ENCODE measurements at regions not wholly inside any gene's neighbourhood (a gene's known extent, or its start where the extent isn't known, plus 50 kb on each side); places are given as distances from the start of the nearest gene placed in this dataset.

DNA sequence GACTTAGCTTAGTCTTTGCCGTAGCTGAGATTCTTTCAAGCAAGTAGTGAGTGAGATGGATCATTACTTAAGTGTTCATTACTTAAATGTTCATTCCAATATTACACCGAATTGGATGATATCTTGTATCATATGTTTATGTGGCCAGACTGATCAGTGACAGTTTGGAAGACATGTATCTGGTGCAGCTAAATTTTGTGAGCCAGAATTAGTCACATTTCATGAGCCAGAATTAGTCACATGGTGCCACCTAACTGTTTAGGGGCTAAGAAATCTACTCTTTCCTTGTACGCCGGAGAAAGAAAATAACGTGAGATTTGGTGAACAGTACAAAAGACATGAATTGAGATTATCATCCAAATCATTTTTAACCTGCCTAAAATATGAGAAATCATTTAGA, 355.6 kb downstream of the USP25 start:
- Histone ChIP-seq H3K9ac (ENCODE audit: low read length) (no peak overlapping the region), H3K9me3 (ENCODE audit: control insufficient read depth, insufficient read depth, low read depth, low read length) (no peaks in the 10 kb centered on the region), H3K36me3 (ENCODE audit: control insufficient read depth, insufficient read depth, low read length) (no peaks in the 10 kb centered on the region), H3K27ac (ENCODE audit: low read depth, low read length) (no peak overlapping the region), H3K27me3 (ENCODE audit: control insufficient read depth, insufficient read depth, low read length) (no peaks in the 10 kb centered on the region), H3K4me3 (ENCODE audit: low read depth, low read length) (no peak overlapping the region), H3K4me1 (ENCODE audit: control insufficient read depth, insufficient read depth, low read length) (no peaks in the 10 kb centered on the region)

- Histone ChIP-seq H3K36me3 (ENCODE audit: control insufficient read depth, insufficient read depth, low read length) (no peaks in the 10 kb centered on the region), H3K9ac (ENCODE audit: low read length) (no peak overlapping the region), H3K4me3 (ENCODE audit: low read depth, low read length) (no peak overlapping the region), H3K27me3 (ENCODE audit: control insufficient read depth, insufficient read depth, low read length) (no peaks in the 10 kb centered on the region), H3K27ac (ENCODE audit: low read depth, low read length) (no peak overlapping the region), H3K4me1 (ENCODE audit: control insufficient read depth, insufficient read depth, low read length) (no peaks in the 10 kb centered on the region), H3K9me3 (ENCODE audit: control insufficient read depth, insufficient read depth, low read depth, low read length) (no peaks in the 10 kb centered on the region)
Observed at GRCh38 chr21:16086121-16086520, 356.3 kb downstream of the USP25 start.

DNA sequence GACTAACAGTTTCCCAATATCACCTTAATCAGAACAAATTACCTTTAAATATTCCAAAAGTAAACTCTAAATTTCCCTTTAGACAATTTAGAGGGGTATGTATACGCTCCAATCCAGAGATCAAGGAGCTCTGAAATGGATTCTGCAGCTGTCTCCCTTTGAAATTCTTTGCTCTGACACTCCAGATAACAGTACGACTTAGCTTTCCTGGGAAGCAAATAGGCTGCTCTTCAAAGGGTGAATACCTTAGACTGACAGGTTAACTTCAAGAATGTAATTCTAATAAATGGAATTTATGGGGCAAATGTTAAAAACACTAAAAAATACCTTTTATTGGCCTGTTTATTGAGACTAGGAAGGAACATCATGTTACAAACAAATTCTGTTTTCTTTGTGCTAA, 357.2 kb downstream of the USP25 start:
- Histone ChIP-seq H3K9me3 (ENCODE audit: control insufficient read depth, insufficient read depth, low read depth, low read length) (no peaks in the 10 kb centered on the region), H3K27ac (ENCODE audit: low read depth, low read length) (no peak overlapping the region), H3K9ac (ENCODE audit: low read length) (no peak overlapping the region), H3K4me3 (ENCODE audit: low read depth, low read length) (no peak overlapping the region), H3K27me3 (ENCODE audit: control insufficient read depth, insufficient read depth, low read length) (no peaks in the 10 kb centered on the region), H3K4me1 (ENCODE audit: control insufficient read depth, insufficient read depth, low read length) (no peaks in the 10 kb centered on the region), H3K36me3 (ENCODE audit: control insufficient read depth, insufficient read depth, low read length) (no peaks in the 10 kb centered on the region)

GRCh38 chr21:16087523-16087922, 357.7 kb downstream of the USP25 start:
- Histone ChIP-seq H3K9ac (ENCODE audit: low read length) (no peak overlapping the region), H3K36me3 (ENCODE audit: control insufficient read depth, insufficient read depth, low read length) (no peaks in the 10 kb centered on the region), H3K4me1 (ENCODE audit: control insufficient read depth, insufficient read depth, low read length) (no peaks in the 10 kb centered on the region), H3K27me3 (ENCODE audit: control insufficient read depth, insufficient read depth, low read length) (no peaks in the 10 kb centered on the region), H3K9me3 (ENCODE audit: control insufficient read depth, insufficient read depth, low read depth, low read length) (no peaks in the 10 kb centered on the region), H3K4me3 (ENCODE audit: low read depth, low read length) (no peak overlapping the region), H3K27ac (ENCODE audit: low read depth, low read length) (no peak overlapping the region)

DNA sequence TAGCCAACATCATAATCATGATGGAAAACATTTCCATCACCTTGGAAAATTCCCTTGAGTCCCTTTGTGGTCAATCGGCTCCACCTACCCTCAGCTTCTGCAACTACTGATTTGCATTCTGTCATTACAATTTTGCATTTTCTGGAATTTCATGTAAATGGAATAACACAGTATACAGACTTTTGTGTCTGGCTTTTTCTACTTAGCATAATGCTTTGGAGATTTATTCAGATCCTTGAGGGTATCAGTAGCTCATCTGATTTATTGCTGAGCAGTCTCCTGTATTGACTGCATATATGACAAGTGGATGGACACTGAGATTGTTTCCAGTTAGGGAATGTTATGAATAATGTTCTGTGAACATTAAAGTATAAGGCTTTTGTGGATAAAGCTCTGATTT, 358.3 kb downstream of the USP25 start:
- Histone ChIP-seq H3K4me1 (ENCODE audit: control insufficient read depth, insufficient read depth, low read length) (no peaks in the 10 kb centered on the region), H3K9ac (ENCODE audit: low read length) (no peak overlapping the region), H3K4me3 (ENCODE audit: low read depth, low read length) (no peak overlapping the region), H3K27me3 (ENCODE audit: control insufficient read depth, insufficient read depth, low read length) (no peaks in the 10 kb centered on the region), H3K36me3 (ENCODE audit: control insufficient read depth, insufficient read depth, low read length) (no peaks in the 10 kb centered on the region), H3K27ac (ENCODE audit: low read depth, low read length) (no peak overlapping the region), H3K9me3 (ENCODE audit: control insufficient read depth, insufficient read depth, low read depth, low read length) (no peaks in the 10 kb centered on the region)

DNA sequence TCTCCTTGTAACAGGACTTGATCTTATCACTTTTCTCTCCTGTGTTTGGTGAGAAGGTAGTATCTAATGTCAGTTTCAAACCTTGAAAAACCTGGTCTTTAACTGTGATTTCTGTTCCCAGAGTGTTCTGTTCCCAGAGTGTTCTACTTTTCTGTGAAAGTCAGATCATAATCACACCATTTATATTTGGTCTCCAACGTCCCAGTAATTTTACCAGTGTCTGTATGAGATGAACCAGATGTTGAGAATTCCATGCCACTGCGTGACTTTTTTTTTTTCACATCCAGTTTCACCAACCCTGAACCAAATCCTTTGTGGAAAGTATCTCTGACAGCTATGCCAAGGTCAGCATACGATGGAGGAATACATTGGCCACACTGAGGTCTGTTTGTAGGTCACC, 365.2 kb downstream of the USP25 start:
- H3K36me3 ChIP-seq (ENCODE audit: control insufficient read depth, insufficient read depth, low read length) = no peaks in the 10 kb centered on the region
- H3K4me3 ChIP-seq (ENCODE audit: low read depth, low read length) = no peak overlapping the region
- no peaks in the 10 kb centered on the region for H3K4me1 ChIP-seq (ENCODE audit: control insufficient read depth, insufficient read depth, low read length)
- H3K27me3 ChIP-seq (ENCODE audit: control insufficient read depth, insufficient read depth, low read length) = no peaks in the 10 kb centered on the region
- no peak overlapping the region for H3K9ac ChIP-seq (ENCODE audit: low read length)
- no peak overlapping the region for H3K27ac ChIP-seq (ENCODE audit: low read depth, low read length)
- H3K9me3 ChIP-seq (ENCODE audit: control insufficient read depth, insufficient read depth, low read depth, low read length) = no peaks in the 10 kb centered on the region

DNA sequence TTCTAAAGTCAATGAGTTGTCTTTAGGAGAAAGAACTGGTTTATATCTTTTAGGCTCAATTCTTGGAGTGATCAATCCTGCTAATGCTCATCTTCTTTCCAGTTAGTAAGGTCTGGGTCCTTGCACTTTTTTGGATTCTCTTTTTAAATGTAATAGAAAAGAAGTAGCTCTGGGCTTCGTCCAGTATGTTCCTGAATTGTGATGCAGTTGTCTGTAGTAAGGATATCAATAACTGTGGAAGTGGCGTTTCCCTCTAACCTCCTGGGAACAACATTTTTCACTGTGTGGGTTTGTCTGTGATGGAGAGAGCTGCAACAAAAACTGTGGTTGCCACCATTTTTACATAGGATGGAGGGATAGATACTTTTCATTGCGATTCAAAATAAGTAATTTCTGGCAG, 367.2 kb downstream of the USP25 start:
- Histone ChIP-seq H3K27me3 (ENCODE audit: control insufficient read depth, insufficient read depth, low read length) (no peaks in the 10 kb centered on the region), H3K27ac (ENCODE audit: low read depth, low read length) (no peak overlapping the region), H3K9me3 (ENCODE audit: control insufficient read depth, insufficient read depth, low read depth, low read length) (no peaks in the 10 kb centered on the region), H3K4me1 (ENCODE audit: control insufficient read depth, insufficient read depth, low read length) (no peaks in the 10 kb centered on the region), H3K36me3 (ENCODE audit: control insufficient read depth, insufficient read depth, low read length) (no peaks in the 10 kb centered on the region), H3K9ac (ENCODE audit: low read length) (no peak overlapping the region), H3K4me3 (ENCODE audit: low read depth, low read length) (no peak overlapping the region)

- no peaks in the 10 kb centered on the region for H3K27me3 ChIP-seq (ENCODE audit: control insufficient read depth, insufficient read depth, low read length)
- no peak overlapping the region for H3K27ac ChIP-seq (ENCODE audit: low read depth, low read length)
- no peak overlapping the region for H3K4me3 ChIP-seq (ENCODE audit: low read depth, low read length)
- H3K4me1 ChIP-seq (ENCODE audit: control insufficient read depth, insufficient read depth, low read length) = no peaks in the 10 kb centered on the region
- no peaks in the 10 kb centered on the region for H3K9me3 ChIP-seq (ENCODE audit: control insufficient read depth, insufficient read depth, low read depth, low read length)
- no peak overlapping the region for H3K9ac ChIP-seq (ENCODE audit: low read length)
- no peaks in the 10 kb centered on the region for H3K36me3 ChIP-seq (ENCODE audit: control insufficient read depth, insufficient read depth, low read length)
Observed at GRCh38 chr21:16102113-16102512, 372.3 kb downstream of the USP25 start.

- H3K27ac ChIP-seq (ENCODE audit: low read depth, low read length) = no peak overlapping the region
- no peak overlapping the region for H3K4me3 ChIP-seq (ENCODE audit: low read depth, low read length)
- 0 out of 2 replicates have a peak, but pooled peaks cover 3% of the 10 kb centered on the region for H3K9me3 ChIP-seq (ENCODE audit: control insufficient read depth, insufficient read depth, low read depth, low read length)
- H3K4me1 ChIP-seq (ENCODE audit: control insufficient read depth, insufficient read depth, low read length) = no peaks in the 10 kb centered on the region
- no peaks in the 10 kb centered on the region for H3K27me3 ChIP-seq (ENCODE audit: control insufficient read depth, insufficient read depth, low read length)
- H3K9ac ChIP-seq (ENCODE audit: low read length) = no peak overlapping the region
- H3K36me3 ChIP-seq (ENCODE audit: control insufficient read depth, insufficient read depth, low read length) = no peaks in the 10 kb centered on the region
Observed at GRCh38 chr21:16108561-16109075, 378.8 kb downstream of the USP25 start.

DNA sequence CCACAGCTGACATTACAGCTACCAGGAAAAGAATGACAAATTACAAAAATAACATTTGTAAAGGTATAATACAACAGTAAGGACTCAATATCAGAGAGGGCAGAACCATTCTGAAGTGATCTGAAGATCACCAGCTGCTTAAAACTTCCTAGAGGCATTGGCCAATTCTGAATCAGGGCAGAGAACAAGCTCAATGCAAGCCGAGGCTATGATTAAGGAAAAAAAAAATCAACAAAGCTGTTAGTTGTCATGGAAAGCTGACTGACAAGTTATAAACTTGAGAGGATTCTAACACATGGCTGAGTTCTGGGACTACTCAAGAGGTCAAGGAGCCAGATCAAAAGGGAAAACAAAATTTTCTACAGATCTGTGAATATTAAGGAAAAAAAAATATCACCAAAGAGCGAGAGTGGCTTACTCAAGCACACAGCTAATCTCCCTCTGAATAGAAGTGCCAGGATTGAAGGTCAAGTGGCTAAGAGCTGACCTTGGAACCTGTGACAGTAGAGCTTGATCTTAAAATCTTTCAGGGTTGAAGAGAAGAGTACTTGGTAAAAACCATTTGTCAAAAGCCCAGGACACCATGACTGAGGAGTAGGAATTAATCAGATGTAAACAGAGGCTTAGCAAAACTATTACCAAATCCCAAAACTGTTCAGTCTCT, 383.4 kb downstream of the USP25 start:
- no peak overlapping the region for H3K4me3 ChIP-seq (ENCODE audit: low read depth, low read length)
- H3K36me3 ChIP-seq (ENCODE audit: control insufficient read depth, insufficient read depth, low read length) = no peaks in the 10 kb centered on the region
- no peaks in the 10 kb centered on the region for H3K4me1 ChIP-seq (ENCODE audit: control insufficient read depth, insufficient read depth, low read length)
- peaks cover 5% of the 10 kb centered on the region; the same call in 1 of the 2 replicates for H3K9me3 ChIP-seq (ENCODE audit: control insufficient read depth, insufficient read depth, low read depth, low read length)
- H3K27ac ChIP-seq (ENCODE audit: low read depth, low read length) = no peak overlapping the region
- H3K27me3 ChIP-seq (ENCODE audit: control insufficient read depth, insufficient read depth, low read length) = no peaks in the 10 kb centered on the region
- H3K9ac ChIP-seq (ENCODE audit: low read length) = no peak overlapping the region

DNA sequence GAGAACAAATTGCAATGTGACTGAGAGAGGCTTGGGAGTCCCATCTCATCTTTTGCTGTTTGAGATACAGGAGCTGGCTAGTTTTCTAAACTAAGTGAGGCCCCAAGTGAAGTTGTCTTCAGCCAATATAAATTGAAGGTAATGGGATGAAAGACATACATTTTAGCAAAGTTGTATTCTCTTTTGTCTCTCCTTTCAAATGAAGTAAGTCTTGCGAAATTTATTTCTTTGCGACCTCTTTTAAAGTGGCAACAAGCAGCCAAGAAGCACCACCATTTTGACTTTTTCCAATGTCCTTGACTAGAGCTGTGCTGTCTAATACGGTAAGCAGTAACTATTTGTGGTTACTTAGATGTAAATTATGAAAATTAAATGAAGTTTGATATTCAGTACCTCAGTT, 385.7 kb downstream of the USP25 start:
- H3K4me3 ChIP-seq (ENCODE audit: low read depth, low read length) = no peak overlapping the region
- no peaks in the 10 kb centered on the region for H3K27me3 ChIP-seq (ENCODE audit: control insufficient read depth, insufficient read depth, low read length)
- no peak overlapping the region for H3K9ac ChIP-seq (ENCODE audit: low read length)
- peaks cover 5% of the 10 kb centered on the region; the same call in 1 of the 2 replicates for H3K9me3 ChIP-seq (ENCODE audit: control insufficient read depth, insufficient read depth, low read depth, low read length)
- no peaks in the 10 kb centered on the region for H3K4me1 ChIP-seq (ENCODE audit: control insufficient read depth, insufficient read depth, low read length)
- H3K36me3 ChIP-seq (ENCODE audit: control insufficient read depth, insufficient read depth, low read length) = no peaks in the 10 kb centered on the region
- no peak overlapping the region for H3K27ac ChIP-seq (ENCODE audit: low read depth, low read length)

Measured in HUES6 (cell line).